Keratinocyte (primary cell): ENCODE measurements at regions not wholly inside any gene's neighbourhood (a gene's known extent, or its start where the extent isn't known, plus 50 kb on each side); places are given as distances from the start of the nearest gene placed in this dataset.

Source experiments
- DNase-seq: peaks from one replicate; pipeline ENCODE4 v3.0.0-alpha.2; 2011; ENCODE audit warnings: low read depth, missing footprints, low spot score
- FAIRE-seq: peaks from 2 replicates; lab custom pipeline; 2011; peaks lifted over from hg19 to GRCh38; lab: Jason Lieb, UNC
- H2AFZ ChIP-seq: 2 replicates; pipeline ENCODE4 v1.6.0; 2012; ENCODE audit warnings: low read length, control low read depth, inconsistent platforms; ENCODE audit not compliant: control insufficient read depth
- H3K27ac ChIP-seq: 2 replicates; pipeline ENCODE4 v1.5.1; 2011; ENCODE audit warnings: low read length; ENCODE audit not compliant: control insufficient read depth, insufficient read depth
- H3K27me3 ChIP-seq: 3 replicates; pipeline ENCODE4 v1.6.0; 2011; ENCODE audit warnings: low read length; ENCODE audit not compliant: control insufficient read depth, insufficient read depth; ENCODE audit errors: extremely low read depth
- H3K36me3 ChIP-seq, 2 experiments: 2 replicates in 1 of 2; 3 replicates in 1 of 2; pipeline ENCODE4 v1.5.1; 2011; ENCODE audit warnings: low read length in 2 of 2, mild to moderate bottlenecking in 1 of 2; ENCODE audit not compliant: control insufficient read depth in 2 of 2, insufficient read depth in 2 of 2; ENCODE audit errors: extremely low read depth in 1 of 2
- H3K4me1 ChIP-seq: 3 replicates; pipeline ENCODE4 v1.5.1; 2011; ENCODE audit warnings: low read length; ENCODE audit not compliant: control insufficient read depth, insufficient read depth; ENCODE audit errors: extremely low read depth
- H3K4me2 ChIP-seq: 3 replicates; pipeline ENCODE4 v1.6.0; 2011; ENCODE audit warnings: low read depth, low read length; ENCODE audit not compliant: control insufficient read depth, insufficient read depth; ENCODE audit errors: extremely low read depth
- H3K4me3 ChIP-seq, 3 experiments: fragments of 200-600 bp in 1 of 3; sonication (generic) in 1 of 3; 2 replicates in 2 of 3; 3 replicates in 1 of 3; pipeline ENCODE4 v1.5.1; 2011 to 2016; ENCODE audit warnings: low read length in 3 of 3, mild to moderate bottlenecking in 3 of 3, control low read depth in 2 of 3, inconsistent platforms in 1 of 3, low read depth in 1 of 3, mixed read lengths in 1 of 3, mixed run types in 1 of 3, moderate library complexity in 1 of 3; ENCODE audit not compliant: control insufficient read depth in 2 of 3, insufficient read depth in 2 of 3; ENCODE audit errors: extremely low read depth in 1 of 3
- H3K79me2 ChIP-seq: 2 replicates; pipeline ENCODE4 v1.6.0; 2012; ENCODE audit warnings: low read length; ENCODE audit not compliant: control insufficient read depth, insufficient read depth
- H3K9ac ChIP-seq: 3 replicates; pipeline ENCODE4 v1.6.0; 2011; ENCODE audit warnings: low read length; ENCODE audit not compliant: control insufficient read depth, insufficient read depth; ENCODE audit errors: extremely low read depth
- H3K9me1 ChIP-seq: 3 replicates; pipeline ENCODE4 v1.6.0; 2011; ENCODE audit warnings: low read length; ENCODE audit not compliant: control insufficient read depth, insufficient read depth; ENCODE audit errors: extremely low read depth
- H3K9me3 ChIP-seq: 2 replicates; pipeline ENCODE4 v1.5.1; 2012; ENCODE audit warnings: low read depth, low read length; ENCODE audit not compliant: control insufficient read depth
- H4K20me1 ChIP-seq: 3 replicates; pipeline ENCODE4 v1.6.0; 2011; ENCODE audit warnings: low read length; ENCODE audit not compliant: control insufficient read depth, insufficient read depth; ENCODE audit errors: extremely low read depth
- EZH2 ChIP-seq: IDR thresholded peaks from one replicate; pipeline ENCODE4 v1.6.1; 2012; ENCODE audit warnings: inconsistent platforms, mild to moderate bottlenecking, low read length, moderate library complexity
- dilution Hi-C: fragments of 300-500 bp; cut with MboI; formaldehyde crosslinking; loops from one replicate; pipeline ENCODE4 v1.7.0; 2020; ENCODE audit warnings: low sequenced_read_pairs; ENCODE audit not compliant: extremely low pct_ligation_motif_present
- TF ChIP-seq, protein P1 (sequence below), 3 experiments: IDR thresholded peaks in 1 of 3; conservative IDR thresholded peaks in 1 of 3; optimal IDR thresholded peaks in 1 of 3; 2 replicates in 2 of 3; 3 replicates in 1 of 3; pipeline versions ENCODE3 to v1.5.1; 2011; ENCODE audit warnings: low read length in 3 of 3, mild to moderate bottlenecking in 3 of 3, moderate library complexity in 2 of 3, control low read depth in 1 of 3, inconsistent platforms in 1 of 3; ENCODE audit not compliant: insufficient read depth in 2 of 3; ENCODE audit errors: extremely low read depth in 1 of 3

DNA sequence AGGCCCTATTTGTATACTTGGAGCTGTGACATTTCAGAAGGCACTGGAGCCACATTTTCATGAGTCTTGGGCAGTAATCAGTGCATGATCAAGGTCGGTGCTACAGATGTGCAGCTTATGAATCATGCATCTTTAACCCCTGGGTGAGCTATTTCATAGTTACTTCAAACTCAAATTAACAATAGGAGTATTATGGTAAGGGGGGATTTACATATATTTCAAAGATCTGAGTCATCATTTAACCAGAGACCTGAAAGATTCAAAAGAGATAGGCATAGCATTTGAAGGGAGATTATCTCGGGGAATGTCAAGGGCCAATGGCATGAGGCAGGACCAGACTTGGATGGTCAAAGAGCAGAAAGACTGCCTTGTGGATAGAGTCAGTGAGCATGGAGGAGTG, 169.0 kb upstream of the GRIN3A start:
- H3K4me3 ChIP-seq, result no peak overlapping the region
- H3K27ac ChIP-seq, result no peak overlapping the region
- H3K4me2 ChIP-seq, result no peak overlapping the region
- no peaks in the 10 kb centered on the region for H3K9me1 ChIP-seq
- H3K36me3 ChIP-seq, result no peaks in the 10 kb centered on the region
- no peak for FAIRE-seq
- no peaks in the 10 kb centered on the region for H3K79me2 ChIP-seq
- H3K9ac ChIP-seq, result no peak overlapping the region
- H4K20me1 ChIP-seq, result no peaks in the 10 kb centered on the region
- H2AFZ ChIP-seq, result no peak overlapping the region
- TF ChIP-seq EZH2, result no peak
- TF ChIP-seq, protein P1, sequence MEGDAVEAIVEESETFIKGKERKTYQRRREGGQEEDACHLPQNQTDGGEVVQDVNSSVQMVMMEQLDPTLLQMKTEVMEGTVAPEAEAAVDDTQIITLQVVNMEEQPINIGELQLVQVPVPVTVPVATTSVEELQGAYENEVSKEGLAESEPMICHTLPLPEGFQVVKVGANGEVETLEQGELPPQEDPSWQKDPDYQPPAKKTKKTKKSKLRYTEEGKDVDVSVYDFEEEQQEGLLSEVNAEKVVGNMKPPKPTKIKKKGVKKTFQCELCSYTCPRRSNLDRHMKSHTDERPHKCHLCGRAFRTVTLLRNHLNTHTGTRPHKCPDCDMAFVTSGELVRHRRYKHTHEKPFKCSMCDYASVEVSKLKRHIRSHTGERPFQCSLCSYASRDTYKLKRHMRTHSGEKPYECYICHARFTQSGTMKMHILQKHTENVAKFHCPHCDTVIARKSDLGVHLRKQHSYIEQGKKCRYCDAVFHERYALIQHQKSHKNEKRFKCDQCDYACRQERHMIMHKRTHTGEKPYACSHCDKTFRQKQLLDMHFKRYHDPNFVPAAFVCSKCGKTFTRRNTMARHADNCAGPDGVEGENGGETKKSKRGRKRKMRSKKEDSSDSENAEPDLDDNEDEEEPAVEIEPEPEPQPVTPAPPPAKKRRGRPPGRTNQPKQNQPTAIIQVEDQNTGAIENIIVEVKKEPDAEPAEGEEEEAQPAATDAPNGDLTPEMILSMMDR (optimal IDR thresholded peaks at IDR 0.05 in 1 of 3, IDR thresholded peaks at IDR 0.05 in 1 of 3, conservative IDR thresholded peaks at IDR 0.05 in 1 of 3; ENCODE audit: extremely low read depth in 1 of 3, insufficient read depth in 2 of 3, low read length in 3 of 3), result no peak
- H3K27me3 ChIP-seq, result no peaks in the 10 kb centered on the region
- no peaks in the 10 kb centered on the region for H3K4me1 ChIP-seq
- DNase-seq, result no peak
- dilution Hi-C loops, result no loop called here
- no peaks in the 10 kb centered on the region for H3K9me3 ChIP-seq

DNA sequence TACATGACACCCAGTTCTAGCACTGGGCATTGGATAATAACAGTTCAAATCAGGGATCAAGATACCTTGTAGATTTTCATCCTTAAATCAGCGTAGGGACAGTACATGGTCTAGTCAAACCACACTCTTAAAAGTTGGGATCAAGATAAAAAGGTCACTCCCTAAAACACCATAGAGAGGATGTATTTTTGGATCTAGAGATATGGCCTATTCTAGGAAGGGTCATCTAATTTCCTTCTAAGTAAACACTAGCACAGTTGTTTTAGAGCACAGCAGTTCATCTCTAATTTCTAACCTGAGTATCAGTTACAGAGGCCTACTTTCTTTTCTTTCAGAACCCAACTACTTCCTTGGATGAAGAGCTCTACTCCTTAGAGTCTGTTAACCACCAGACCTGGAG, 166.4 kb upstream of the GRIN3A start:
- DNase-seq (no peak), FAIRE-seq (no peak)
- no peaks in the 10 kb centered on the region for H3K9me1 ChIP-seq
- H3K79me2 ChIP-seq, result no peaks in the 10 kb centered on the region
- H3K36me3 ChIP-seq, result no peaks in the 10 kb centered on the region
- TF ChIP-seq, protein P1 (optimal IDR thresholded peaks at IDR 0.05 in 1 of 3, IDR thresholded peaks at IDR 0.05 in 1 of 3, conservative IDR thresholded peaks at IDR 0.05 in 1 of 3; ENCODE audit: extremely low read depth in 1 of 3, insufficient read depth in 2 of 3, low read length in 3 of 3), result no peak
- TF ChIP-seq EZH2, result no peak
- H3K27me3 ChIP-seq, result no peaks in the 10 kb centered on the region
- H3K4me3 ChIP-seq, result no peak overlapping the region
- H3K27ac ChIP-seq, result no peak overlapping the region
- no peak overlapping the region for H2AFZ ChIP-seq
- no peak overlapping the region for H3K9ac ChIP-seq
- H3K4me2 ChIP-seq, result no peak overlapping the region
- dilution Hi-C loops, result no loop called here
- H3K4me1 ChIP-seq, result no peaks in the 10 kb centered on the region
- no peaks in the 10 kb centered on the region for H3K9me3 ChIP-seq
- H4K20me1 ChIP-seq, result no peaks in the 10 kb centered on the region
